ENCODE measurements at regions not wholly inside any gene's neighbourhood (a gene's known extent, or its start where the extent isn't known, plus 50 kb on each side); places are given as distances from the start of the nearest gene placed in this dataset.

- DNase-seq, result no peak
- H3K27ac Mint-ChIP-seq, result no peak overlapping the region
- no peaks in the 10 kb centered on the region for H3K4me1 Mint-ChIP-seq (ENCODE audit: low read depth)
- no peaks in the 10 kb centered on the region for H3K36me3 Mint-ChIP-seq (ENCODE audit: low read depth)
- TF ChIP-seq, protein P1, sequence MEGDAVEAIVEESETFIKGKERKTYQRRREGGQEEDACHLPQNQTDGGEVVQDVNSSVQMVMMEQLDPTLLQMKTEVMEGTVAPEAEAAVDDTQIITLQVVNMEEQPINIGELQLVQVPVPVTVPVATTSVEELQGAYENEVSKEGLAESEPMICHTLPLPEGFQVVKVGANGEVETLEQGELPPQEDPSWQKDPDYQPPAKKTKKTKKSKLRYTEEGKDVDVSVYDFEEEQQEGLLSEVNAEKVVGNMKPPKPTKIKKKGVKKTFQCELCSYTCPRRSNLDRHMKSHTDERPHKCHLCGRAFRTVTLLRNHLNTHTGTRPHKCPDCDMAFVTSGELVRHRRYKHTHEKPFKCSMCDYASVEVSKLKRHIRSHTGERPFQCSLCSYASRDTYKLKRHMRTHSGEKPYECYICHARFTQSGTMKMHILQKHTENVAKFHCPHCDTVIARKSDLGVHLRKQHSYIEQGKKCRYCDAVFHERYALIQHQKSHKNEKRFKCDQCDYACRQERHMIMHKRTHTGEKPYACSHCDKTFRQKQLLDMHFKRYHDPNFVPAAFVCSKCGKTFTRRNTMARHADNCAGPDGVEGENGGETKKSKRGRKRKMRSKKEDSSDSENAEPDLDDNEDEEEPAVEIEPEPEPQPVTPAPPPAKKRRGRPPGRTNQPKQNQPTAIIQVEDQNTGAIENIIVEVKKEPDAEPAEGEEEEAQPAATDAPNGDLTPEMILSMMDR (IDR thresholded peaks at IDR 0.05), result no peak
- H3K4me3 Mint-ChIP-seq, result no peak overlapping the region
- H3K27me3 Mint-ChIP-seq (ENCODE audit: insufficient read depth), result peaks cover 4% of the 10 kb centered on the region; the same call in 1 of the 2 replicates
- no peaks in the 10 kb centered on the region for H3K9me3 Mint-ChIP-seq
Measured at GRCh38 chr3:159441279-159441678, 547.4 kb upstream of the IL12A start.

- peaks cover 13% of the 10 kb centered on the region for H3K4me1 Mint-ChIP-seq (ENCODE audit: low read depth)
- H3K9me3 Mint-ChIP-seq, result no peaks in the 10 kb centered on the region
- peaks cover 4% of the 10 kb centered on the region; the same call in 1 of the 2 replicates for H3K27me3 Mint-ChIP-seq (ENCODE audit: insufficient read depth)
- H3K36me3 Mint-ChIP-seq (ENCODE audit: low read depth), result no peaks in the 10 kb centered on the region
- no peak for DNase-seq
- TF ChIP-seq, protein P1 (IDR thresholded peaks at IDR 0.05), result no peak
- no peak overlapping the region for H3K4me3 Mint-ChIP-seq
- no peak overlapping the region for H3K27ac Mint-ChIP-seq
Measured at GRCh38 chr3:159443266-159443665, 545.4 kb upstream of the IL12A start.

GRCh38 chr3:159447841-159448240 lies 540.8 kb upstream of the IL12A start:
- no peak for DNase-seq
- H3K4me1 Mint-ChIP-seq (ENCODE audit: low read depth), result peaks cover 42% of the 10 kb centered on the region
- H3K4me3 Mint-ChIP-seq, result no peak overlapping the region
- H3K36me3 Mint-ChIP-seq (ENCODE audit: low read depth), result no peaks in the 10 kb centered on the region
- H3K27me3 Mint-ChIP-seq (ENCODE audit: insufficient read depth), result no peaks in the 10 kb centered on the region; the same call in 1 of the 2 replicates
- H3K9me3 Mint-ChIP-seq, result no peaks in the 10 kb centered on the region
- H3K27ac Mint-ChIP-seq, result no peak overlapping the region
- TF ChIP-seq, protein P1 (IDR thresholded peaks at IDR 0.05), result no peak

GRCh38 chr3:159448902-159449301 lies 539.7 kb upstream of the IL12A start:
- no peaks in the 10 kb centered on the region for H3K9me3 Mint-ChIP-seq
- no peak overlapping the region for H3K27ac Mint-ChIP-seq
- H3K4me3 Mint-ChIP-seq, result no peak overlapping the region
- H3K27me3 Mint-ChIP-seq (ENCODE audit: insufficient read depth), result no peaks in the 10 kb centered on the region; the same call in 1 of the 2 replicates
- H3K36me3 Mint-ChIP-seq (ENCODE audit: low read depth), result no peaks in the 10 kb centered on the region
- DNase-seq, result no peak
- peaks cover 46% of the 10 kb centered on the region for H3K4me1 Mint-ChIP-seq (ENCODE audit: low read depth)
- TF ChIP-seq, protein P1 (IDR thresholded peaks at IDR 0.05), result no peak

DNA sequence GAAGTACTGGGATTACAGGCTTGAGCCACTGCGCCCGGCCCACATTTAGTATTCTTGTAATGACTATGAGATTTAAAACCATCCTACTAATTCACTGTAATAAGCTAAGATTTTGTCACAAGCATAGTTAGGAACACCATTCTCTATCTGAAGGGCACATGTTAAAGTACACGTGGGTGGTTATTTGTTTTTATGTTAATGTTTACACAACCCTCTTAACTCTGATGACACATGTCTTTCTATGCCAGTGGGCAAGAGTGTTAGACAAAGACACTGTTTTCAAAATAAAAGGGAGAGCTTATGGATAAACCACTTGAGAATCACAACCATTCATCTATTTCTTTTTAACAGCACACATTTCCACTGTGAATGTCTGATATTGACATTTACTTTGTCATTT lies 537.6 kb upstream of the IL12A start:
- H3K27me3 Mint-ChIP-seq (ENCODE audit: insufficient read depth), result no peaks in the 10 kb centered on the region
- TF ChIP-seq, protein P1 (IDR thresholded peaks at IDR 0.05), result no peak
- H3K9me3 Mint-ChIP-seq, result no peaks in the 10 kb centered on the region
- no peaks in the 10 kb centered on the region for H3K36me3 Mint-ChIP-seq (ENCODE audit: low read depth)
- peaks cover 63% of the 10 kb centered on the region for H3K4me1 Mint-ChIP-seq (ENCODE audit: low read depth)
- no peak overlapping the region for H3K4me3 Mint-ChIP-seq
- DNase-seq, result no peak
- H3K27ac Mint-ChIP-seq, result no peak overlapping the region

GRCh38 chr3:159451482-159451881 lies 537.2 kb upstream of the IL12A start:
- Mint-ChIP-seq H3K36me3 (ENCODE audit: low read depth) (no peaks in the 10 kb centered on the region), H3K27me3 (ENCODE audit: insufficient read depth) (no peaks in the 10 kb centered on the region), H3K9me3 (no peaks in the 10 kb centered on the region), H3K27ac (no peak overlapping the region), H3K4me3 (no peak overlapping the region), H3K4me1 (ENCODE audit: low read depth) (peaks cover 67% of the 10 kb centered on the region)
- no peak for DNase-seq
- TF ChIP-seq, protein P1 (IDR thresholded peaks at IDR 0.05), result no peak

All from HFFc6 (cell line).